ENCODE measurements at regions not wholly inside any gene's neighbourhood (a gene's known extent, or its start where the extent isn't known, plus 50 kb on each side); places are given as distances from the start of the nearest gene placed in this dataset.

DNA sequence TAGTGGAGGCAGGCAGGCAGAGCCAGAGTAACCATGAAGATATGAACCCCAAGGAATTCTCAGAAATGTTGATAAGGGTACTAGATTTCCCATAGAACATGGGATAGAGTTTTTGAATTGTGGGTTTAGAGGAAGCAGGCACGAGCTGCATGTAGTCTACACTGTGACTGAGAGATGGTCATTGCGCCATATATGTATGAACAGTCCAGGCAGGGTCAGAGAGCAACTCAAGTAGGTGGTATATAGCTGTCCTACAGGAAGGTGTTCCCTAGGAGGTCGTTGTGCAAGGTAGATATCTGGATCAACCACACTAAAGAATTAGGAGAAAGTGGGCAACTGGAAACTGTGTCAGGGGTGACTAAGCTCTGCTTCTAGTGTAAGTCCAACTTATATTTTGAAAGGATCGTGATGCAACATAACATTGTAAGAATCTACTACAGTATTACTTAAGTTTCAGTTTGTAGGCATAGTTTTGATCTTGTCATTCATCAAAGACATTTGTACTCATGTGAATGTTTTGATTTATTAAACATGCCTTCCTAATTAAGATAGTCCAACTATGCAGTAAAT lies 94.6 kb downstream of the HPGD start:
- Histone ChIP-seq H3K4ac (ENCODE audit: low read depth, low read length) (no peak overlapping the region), H2BK20ac (ENCODE audit: low read depth, low read length) (no peak overlapping the region), H3K4me2 (ENCODE audit: low read depth, low read length) (no peak overlapping the region), H3K14ac (replicated peaks; ENCODE audit: low read depth, low read length) (no peak overlapping the region), H3K9me1 (ENCODE audit: insufficient read depth, low read length) (no peaks in the 10 kb centered on the region), H3K56ac (ENCODE audit: extremely low read depth, insufficient read depth, low read length) (no peak overlapping the region), H3K27me3 (ENCODE audit: control insufficient read depth, insufficient read depth, low read length) (no peaks in the 10 kb centered on the region), H3K36me3 (ENCODE audit: control insufficient read depth, insufficient read depth, low read length) (no peaks in the 10 kb centered on the region), H4K20me1 (ENCODE audit: insufficient read depth, low read length) (no peaks in the 10 kb centered on the region), H2BK120ac (ENCODE audit: low read depth, low read length) (no peak overlapping the region), H3K23ac (ENCODE audit: low read depth, low read length) (no peak overlapping the region), H4K91ac (ENCODE audit: insufficient read depth, low read depth, low read length) (no peak overlapping the region), H3K4me3 (ENCODE audit: insufficient read depth, low read depth, low read length) (no peak overlapping the region), H2AFZ (replicated peaks; ENCODE audit: low read length, poor library complexity) (no peak overlapping the region), H2AK9ac (replicated peaks; ENCODE audit: low read depth, low read length, poor library complexity) (no peak overlapping the region), H3K9me3 (ENCODE audit: control insufficient read depth, insufficient read depth, low read length) (no peaks in the 10 kb centered on the region), H3K9ac (ENCODE audit: low read depth, low read length) (no peak overlapping the region), H2AK5ac (ENCODE audit: low read depth, low read length) (no peak overlapping the region), H3K79me1 (ENCODE audit: low read depth in 1 of 2, low read length in 2 of 2) (no peaks in the 10 kb centered on the region), H3K4me1 (ENCODE audit: control insufficient read depth, insufficient read depth, low read length) (no peaks in the 10 kb centered on the region), H4K8ac (ENCODE audit: low read depth in 2 of 2, low read length in 2 of 2) (no peak overlapping the region), H3K18ac (ENCODE audit: low read depth, low read length) (no peak overlapping the region), H2BK5ac (ENCODE audit: low read depth, low read length, poor library complexity, severe bottlenecking) (no peak overlapping the region), H4K5ac (ENCODE audit: low read depth, low read length) (no peak overlapping the region), H3K27ac (ENCODE audit: insufficient read depth, low read length) (no peak overlapping the region), H2BK15ac (ENCODE audit: low read depth, low read length) (no peak overlapping the region)
- DNase-seq (no peak), ATAC-seq (ENCODE audit: low read depth) (no peak)
- in situ Hi-C loops (cut with MboI; ENCODE audit: low sequenced_read_pairs), result no loop called here
- TF ChIP-seq, protein P1, sequence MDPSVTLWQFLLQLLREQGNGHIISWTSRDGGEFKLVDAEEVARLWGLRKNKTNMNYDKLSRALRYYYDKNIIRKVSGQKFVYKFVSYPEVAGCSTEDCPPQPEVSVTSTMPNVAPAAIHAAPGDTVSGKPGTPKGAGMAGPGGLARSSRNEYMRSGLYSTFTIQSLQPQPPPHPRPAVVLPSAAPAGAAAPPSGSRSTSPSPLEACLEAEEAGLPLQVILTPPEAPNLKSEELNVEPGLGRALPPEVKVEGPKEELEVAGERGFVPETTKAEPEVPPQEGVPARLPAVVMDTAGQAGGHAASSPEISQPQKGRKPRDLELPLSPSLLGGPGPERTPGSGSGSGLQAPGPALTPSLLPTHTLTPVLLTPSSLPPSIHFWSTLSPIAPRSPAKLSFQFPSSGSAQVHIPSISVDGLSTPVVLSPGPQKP (IDR thresholded peaks at IDR 0.05; ENCODE audit: borderline replicate concordance, low read depth, low read length), result no peak
- TF ChIP-seq CEBPB (IDR thresholded peaks at IDR 0.05; ENCODE audit: low read depth, low read length), result 0 out of 2 replicates have a peak, but pooled peaks have one; percentile 3
- TF ChIP-seq RAD21 (IDR thresholded peaks at IDR 0.05; ENCODE audit: low read length), result no peak
- intact Hi-C loops (cut with micrococcal nuclease), result no loop called here
- ChIA-PET CTCF (no interaction called here), POLR2A (ENCODE audit: unreplicated experiment) (no interaction called here)
- 14% methylated on average over 1 of the region's 4 CpGs; no CpG with 5 or more reads in 1 of the 2 experiments for WGBS, 2 experiments (ENCODE audit: extremely low coverage in 2 of 2, insufficient read length in 1 of 2)
- no TSS peak for BruUV-seq (replicated peaks)
- dilution Hi-C loops (cut with HindIII; ENCODE audit: low sequenced_read_pairs, unreplicated experiment), result no loop called here
